ENCODE measurements at regions not wholly inside any gene's neighbourhood (a gene's known extent, or its start where the extent isn't known, plus 50 kb on each side); places are given as distances from the start of the nearest gene placed in this dataset.

DNA sequence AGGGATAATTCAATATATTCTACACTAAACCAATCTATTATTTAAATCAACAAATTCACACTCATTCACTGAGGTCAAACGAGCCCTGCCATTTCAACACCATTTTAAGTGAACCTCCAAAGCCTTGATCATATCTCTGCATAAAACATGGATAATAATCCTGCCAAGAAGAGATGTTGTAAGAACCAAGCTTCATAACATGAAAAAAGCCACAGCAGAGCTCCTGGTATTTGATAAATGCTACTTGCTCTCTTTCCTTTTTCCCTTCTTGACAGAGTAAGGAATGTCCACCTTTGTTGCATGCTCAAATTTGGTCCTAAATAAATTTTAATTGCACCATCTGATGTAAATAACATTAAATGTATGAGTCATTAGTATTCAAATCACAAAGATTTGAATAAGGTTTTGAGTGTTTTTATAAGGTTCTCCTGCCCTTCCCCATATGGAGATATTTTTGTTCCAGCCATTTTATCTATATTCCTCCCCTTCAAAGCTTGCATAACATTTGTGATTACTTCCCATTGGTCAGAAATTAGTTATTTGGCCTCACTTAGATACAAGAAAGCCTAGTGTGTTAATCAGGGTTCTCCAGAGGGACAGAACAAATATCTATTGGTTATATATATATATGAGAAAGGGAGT lies 318.8 kb downstream of the RND3 start:
- POLR2A ChIA-PET: no interaction called here
- CTCF ChIA-PET: no interaction called here

DNA sequence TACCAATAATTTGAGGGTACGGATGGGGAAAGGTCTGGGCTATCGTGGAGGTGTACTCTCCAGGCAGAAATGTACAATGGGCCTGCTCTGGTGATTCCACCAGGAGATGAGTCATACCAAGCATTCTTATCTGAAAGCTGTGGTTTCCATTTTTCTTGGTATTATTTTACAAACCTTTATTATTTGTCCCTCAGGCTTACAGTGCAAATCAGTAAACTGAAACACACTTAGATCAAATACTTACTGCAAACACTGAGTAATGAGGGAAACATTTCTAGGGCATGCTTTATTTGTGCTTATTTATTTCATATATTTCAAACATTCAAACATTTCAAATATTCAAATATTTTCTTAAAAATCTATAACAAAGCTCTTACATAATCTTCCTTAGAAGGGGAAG lies 319.8 kb downstream of the RND3 start:
- POLR2A ChIA-PET: no interaction called here
- CTCF ChIA-PET: no interaction called here

DNA sequence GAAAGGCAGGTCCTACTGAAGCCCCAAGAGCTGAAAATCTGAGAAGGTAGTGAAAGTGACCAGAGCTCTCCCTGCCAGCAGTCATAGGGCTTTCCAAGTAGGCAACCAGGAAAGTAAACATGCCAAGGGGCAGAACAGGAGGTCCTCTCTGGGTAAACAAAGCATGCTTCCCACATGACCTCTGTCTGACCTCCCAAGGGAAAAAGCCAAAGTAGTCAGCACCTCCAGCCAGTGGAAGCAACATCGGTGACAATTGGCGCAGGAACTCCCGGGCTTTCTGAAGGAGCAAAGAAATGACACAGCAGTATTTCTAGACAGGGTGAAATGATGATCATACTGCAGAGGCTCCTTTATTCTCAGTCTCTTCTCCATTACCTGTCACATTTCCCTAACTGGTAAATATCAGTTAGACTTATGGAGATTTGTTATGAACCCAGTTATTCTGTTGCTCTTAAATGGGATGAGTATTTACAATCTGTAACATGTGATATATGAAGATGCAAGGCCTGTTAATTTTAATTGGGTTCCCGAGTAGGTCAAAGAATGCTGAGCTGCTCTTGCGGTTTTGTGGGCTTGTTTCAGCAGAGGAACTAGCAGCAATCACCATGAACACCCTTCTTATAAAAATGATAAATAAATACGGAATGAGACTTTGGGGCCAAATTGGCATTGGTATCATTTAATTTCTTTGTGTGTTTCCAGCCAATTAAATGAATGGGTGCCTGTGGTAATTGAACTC lies 321.0 kb downstream of the RND3 start:
- ChIA-PET CTCF (no interaction called here), POLR2A (no interaction called here)

- ChIA-PET POLR2A (no interaction called here), CTCF (no interaction called here)
Observed at GRCh38 chr2:150165988-150166312, 321.5 kb downstream of the RND3 start.

DNA sequence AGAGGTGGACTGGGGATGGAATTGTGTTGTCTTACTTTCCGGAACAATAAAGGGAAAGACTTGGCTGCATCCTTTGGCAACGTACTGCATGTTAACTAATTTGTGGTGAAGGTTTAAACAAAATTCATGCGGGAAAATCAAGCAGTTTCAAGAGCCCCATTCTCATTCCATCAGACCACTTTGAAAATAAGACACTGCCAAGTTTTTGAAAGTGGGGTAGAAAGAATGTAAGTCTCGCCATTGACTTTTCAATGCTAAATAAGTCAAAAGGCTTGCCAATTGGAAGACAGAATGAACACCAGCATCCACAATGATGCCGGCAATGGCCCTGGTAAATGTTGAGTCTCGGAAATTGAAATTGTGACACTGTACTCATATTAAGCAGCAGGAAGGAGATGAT lies 322.0 kb downstream of the RND3 start:
- ChIA-PET POLR2A (no interaction called here), CTCF (no interaction called here)

GRCh38 chr2:150162241-150162942 lies 325.1 kb downstream of the RND3 start:
- ChIA-PET POLR2A (no interaction called here), CTCF (interaction anchor here (0.6 kb wide), 1 partner anchor 22 kb away, joined by 4 read pairs; no protein-coding TSS in a partner anchor)

GRCh38 chr2:150160058-150160457 lies 327.4 kb downstream of the RND3 start:
- CTCF ChIA-PET: no interaction called here
- POLR2A ChIA-PET: no interaction called here

DNA sequence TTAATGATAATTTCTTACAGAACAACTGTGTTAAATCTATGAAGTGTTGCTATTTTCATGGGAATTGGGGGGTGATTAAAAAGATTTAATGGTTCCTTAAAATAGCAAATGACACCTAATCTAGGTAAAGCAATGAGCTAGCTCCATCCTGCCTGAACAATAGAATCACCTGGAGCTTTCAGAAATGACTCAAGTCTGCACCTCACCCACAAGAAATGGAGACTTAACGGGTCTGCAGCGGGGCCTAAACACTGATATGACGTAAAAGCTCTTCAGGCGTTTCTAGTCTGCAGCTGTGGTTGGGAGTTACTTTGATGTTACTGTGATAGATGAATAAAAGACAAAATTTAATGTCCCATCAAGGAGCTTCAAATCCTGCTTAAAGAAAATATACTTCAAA lies 328.2 kb downstream of the RND3 start:
- POLR2A ChIA-PET: no interaction called here
- CTCF ChIA-PET: no interaction called here

DNA sequence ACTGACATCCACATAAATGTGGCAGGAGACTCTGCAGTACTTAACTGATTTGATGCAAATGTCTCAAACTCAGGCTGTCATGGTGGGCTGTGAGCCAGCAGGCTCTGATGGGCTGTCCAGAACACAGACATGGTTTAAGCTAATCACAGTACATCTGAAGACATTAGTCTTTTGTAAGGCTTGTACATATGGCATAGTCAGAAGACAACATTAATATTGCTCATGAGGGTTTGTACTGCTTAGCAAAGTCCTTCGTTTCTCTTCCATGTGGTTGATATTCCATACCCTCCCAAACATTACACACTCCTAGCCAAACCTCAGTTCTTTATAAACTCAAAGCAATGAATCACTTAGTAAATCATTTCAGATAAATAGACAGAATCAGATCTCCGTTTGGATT lies 330.6 kb downstream of the RND3 start:
- ChIA-PET CTCF (no interaction called here), POLR2A (no interaction called here)

- ChIA-PET CTCF (no interaction called here), POLR2A (no interaction called here)
Observed at GRCh38 chr2:150156415-150156814, 331.1 kb downstream of the RND3 start.

GRCh38 chr2:150154308-150154797 lies 333.1 kb downstream of the RND3 start:
- ChIA-PET POLR2A (no interaction called here), CTCF (no interaction called here)

GRCh38 chr2:150153646-150154307 lies 333.7 kb downstream of the RND3 start:
- ChIA-PET CTCF (no interaction called here), POLR2A (no interaction called here)

GRCh38 chr2:150152230-150152629 lies 335.2 kb downstream of the RND3 start:
- POLR2A ChIA-PET: no interaction called here
- CTCF ChIA-PET: no interaction called here

GRCh38 chr2:150150144-150150543 lies 337.3 kb downstream of the RND3 start:
- CTCF ChIA-PET: no interaction called here

DNA sequence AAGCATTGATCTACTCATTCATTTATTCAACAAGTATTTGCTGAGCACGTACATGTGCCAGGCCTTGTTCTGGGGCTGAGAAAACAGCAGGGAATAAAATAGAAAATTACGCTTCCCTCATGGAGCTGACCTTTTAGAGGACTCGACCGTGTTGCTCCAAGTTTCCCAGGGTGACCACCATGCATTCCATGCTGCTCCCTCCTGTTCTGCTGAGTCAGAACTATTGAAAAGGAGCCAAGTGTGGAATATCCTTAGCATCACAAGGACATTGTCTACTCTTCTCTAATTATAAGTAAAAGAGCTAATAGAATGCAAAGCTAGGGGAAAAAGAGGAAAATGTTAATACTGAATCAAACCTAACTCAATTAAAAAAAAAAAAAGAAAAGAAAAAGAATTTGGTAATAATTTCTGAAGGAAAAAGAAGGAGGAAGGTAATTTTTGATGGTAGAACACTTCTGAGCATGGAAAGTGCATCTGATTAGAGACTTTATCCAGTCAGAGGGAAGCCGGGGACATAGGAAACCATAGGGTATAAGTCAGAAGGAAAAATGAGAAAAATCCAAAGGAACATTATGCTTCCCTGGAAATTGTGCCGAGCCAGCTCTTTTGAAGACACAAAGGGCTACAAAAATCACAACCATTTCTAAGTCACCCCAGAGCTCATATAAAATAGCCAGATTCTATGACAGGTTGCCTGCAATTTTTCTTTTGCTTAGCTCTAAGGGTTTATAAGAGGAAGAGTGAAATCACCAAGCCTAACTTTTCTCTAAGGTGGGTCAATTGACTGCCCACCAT lies 339.4 kb downstream of the RND3 start:
- CTCF ChIA-PET: no interaction called here

More at GRCh38 chr2:150150144-150150543, 337.3 kb downstream of the RND3 start:
- POLR2A ChIA-PET: no interaction called here

DNA sequence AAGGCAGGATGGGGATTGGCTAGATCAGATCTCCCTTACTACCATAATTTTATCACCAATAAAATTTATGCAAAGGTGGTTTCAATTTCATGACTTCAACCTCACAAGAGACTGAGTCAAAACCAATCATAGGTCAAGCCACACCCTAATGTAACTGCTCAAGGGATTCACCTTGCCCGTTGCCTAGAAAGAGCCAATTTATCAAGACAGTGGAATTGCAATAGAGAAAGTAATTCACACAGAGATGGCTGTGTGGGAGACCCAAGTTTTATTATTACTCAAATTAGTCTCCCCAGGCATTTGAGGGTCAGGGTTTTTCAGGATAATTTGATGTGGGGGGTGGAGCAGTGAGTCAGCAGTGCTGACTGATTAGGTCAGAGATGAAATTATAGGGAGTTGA lies 340.6 kb downstream of the RND3 start:
- ChIA-PET POLR2A (no interaction called here), CTCF (no interaction called here)

More for the DNA sequence above, 339.4 kb downstream of the RND3 start:
- POLR2A ChIA-PET: no interaction called here

GRCh38 chr2:150145299-150145692 lies 342.2 kb downstream of the RND3 start:
- ChIA-PET CTCF (no interaction called here), POLR2A (no interaction called here)

- CTCF ChIA-PET: no interaction called here
- POLR2A ChIA-PET: no interaction called here
Observed at GRCh38 chr2:150144546-150145298, 342.7 kb downstream of the RND3 start.

- ChIA-PET CTCF (no interaction called here), POLR2A (no interaction called here)
Observed at GRCh38 chr2:150143087-150143536, 344.4 kb downstream of the RND3 start.
